ENCODE measurements at regions not wholly inside any gene's neighbourhood (a gene's known extent, or its start where the extent isn't known, plus 50 kb on each side); places are given as distances from the start of the nearest gene placed in this dataset.

DNA sequence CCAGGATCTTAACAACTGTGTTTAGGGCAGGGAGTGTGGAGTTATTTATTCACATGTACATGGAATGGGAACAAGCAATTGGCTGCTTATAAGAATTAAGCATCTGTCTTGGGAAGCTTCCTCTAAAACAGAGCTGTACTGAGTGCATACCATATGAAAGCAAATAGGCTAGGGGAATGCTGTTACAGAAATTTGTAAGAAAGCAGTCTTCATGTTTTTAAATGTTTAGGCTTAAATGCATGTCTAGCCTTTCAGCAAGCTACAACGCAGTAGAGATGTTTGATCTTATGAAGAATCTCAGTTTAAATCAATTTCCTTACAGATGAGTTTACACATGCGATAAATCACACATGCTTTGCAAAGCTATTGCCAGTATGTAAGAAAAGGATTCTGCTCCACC, 123.1 kb upstream of the MID1 start:
- H2AFZ ChIP-seq (ENCODE audit: low read depth, low read length), result no peak overlapping the region
- no peak overlapping the region for H3K27ac ChIP-seq (ENCODE audit: insufficient read depth, low read depth, low read length)
- no peak overlapping the region for H3K9ac ChIP-seq (replicated peaks; ENCODE audit: extremely low read depth, insufficient read depth, low read length)
- FAIRE-seq (no peak), DNase-seq (ENCODE audit: low read depth, low spot score) (no peak)
- no peaks in the 10 kb centered on the region for H3K9me3 ChIP-seq (replicated peaks; ENCODE audit: control insufficient read depth, insufficient read depth, low read length)
- H3K4me3 ChIP-seq (replicated peaks in 1 of 3; ENCODE audit: insufficient read depth in 1 of 3, low read depth in 1 of 3, low read length in 3 of 3), result no peak overlapping the region
- H4K20me1 ChIP-seq (replicated peaks; ENCODE audit: control insufficient read depth, extremely low read depth, insufficient read depth, low read length), result no peaks in the 10 kb centered on the region
- CTCF ChIA-PET, result no interaction called here
- no TSS peak for BruUV-seq (replicated peaks)
- no peak overlapping the region for H3K4me2 ChIP-seq (ENCODE audit: insufficient read depth, low read length)
- no peak for TF ChIP-seq JUN (IDR thresholded peaks at IDR 0.05; ENCODE audit: borderline replicate concordance, insufficient read depth, insufficient read length, low read depth)
- no peak for TF ChIP-seq GATA2 (IDR thresholded peaks at IDR 0.05; ENCODE audit: insufficient read depth, insufficient read length, low read depth, low read length)
- no peak for TF ChIP-seq FOS (IDR thresholded peaks at IDR 0.05; ENCODE audit: borderline replicate concordance, insufficient read depth, low read length)
- TF ChIP-seq POLR2A (IDR thresholded peaks at IDR 0.05; ENCODE audit: low read depth, low read length), result no peak
- no peak for TF ChIP-seq MYC (IDR thresholded peaks at IDR 0.05; ENCODE audit: low read depth, low read length)
- no peak for TF ChIP-seq EZH2 (IDR thresholded peaks at IDR 0.05; ENCODE audit: borderline replicate concordance, low read depth, low read length, severe bottlenecking)
- no peak for TF ChIP-seq POLR2AphosphoS5 (IDR thresholded peaks at IDR 0.05; ENCODE audit: insufficient read depth, low read depth, low read length)
- TF ChIP-seq, protein P1, sequence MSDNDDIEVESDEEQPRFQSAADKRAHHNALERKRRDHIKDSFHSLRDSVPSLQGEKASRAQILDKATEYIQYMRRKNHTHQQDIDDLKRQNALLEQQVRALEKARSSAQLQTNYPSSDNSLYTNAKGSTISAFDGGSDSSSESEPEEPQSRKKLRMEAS (IDR thresholded peaks at IDR 0.05; ENCODE audit: insufficient read depth, insufficient read length), result no peak
- TF ChIP-seq, protein P2, sequence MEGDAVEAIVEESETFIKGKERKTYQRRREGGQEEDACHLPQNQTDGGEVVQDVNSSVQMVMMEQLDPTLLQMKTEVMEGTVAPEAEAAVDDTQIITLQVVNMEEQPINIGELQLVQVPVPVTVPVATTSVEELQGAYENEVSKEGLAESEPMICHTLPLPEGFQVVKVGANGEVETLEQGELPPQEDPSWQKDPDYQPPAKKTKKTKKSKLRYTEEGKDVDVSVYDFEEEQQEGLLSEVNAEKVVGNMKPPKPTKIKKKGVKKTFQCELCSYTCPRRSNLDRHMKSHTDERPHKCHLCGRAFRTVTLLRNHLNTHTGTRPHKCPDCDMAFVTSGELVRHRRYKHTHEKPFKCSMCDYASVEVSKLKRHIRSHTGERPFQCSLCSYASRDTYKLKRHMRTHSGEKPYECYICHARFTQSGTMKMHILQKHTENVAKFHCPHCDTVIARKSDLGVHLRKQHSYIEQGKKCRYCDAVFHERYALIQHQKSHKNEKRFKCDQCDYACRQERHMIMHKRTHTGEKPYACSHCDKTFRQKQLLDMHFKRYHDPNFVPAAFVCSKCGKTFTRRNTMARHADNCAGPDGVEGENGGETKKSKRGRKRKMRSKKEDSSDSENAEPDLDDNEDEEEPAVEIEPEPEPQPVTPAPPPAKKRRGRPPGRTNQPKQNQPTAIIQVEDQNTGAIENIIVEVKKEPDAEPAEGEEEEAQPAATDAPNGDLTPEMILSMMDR (IDR thresholded peaks at IDR 0.05; ENCODE audit: extremely low read depth in 1 of 2, insufficient read depth in 1 of 2, low read depth in 1 of 2, low read length in 2 of 2), result no peak
- no peaks in the 10 kb centered on the region for H3K4me1 ChIP-seq (ENCODE audit: control insufficient read depth, extremely low read depth, insufficient read depth, low read length)
- H3K36me3 ChIP-seq (ENCODE audit: control insufficient read depth in 2 of 2, extremely low read depth in 1 of 2, insufficient read depth in 2 of 2, low read length in 2 of 2), result no peaks in the 10 kb centered on the region
- dilution Hi-C loops (cut with MboI; ENCODE audit: extremely low pct_ligation_motif_present, low sequenced_read_pairs) (no loop called here), intact Hi-C loops (cut with micrococcal nuclease) (no loop called here)
- H3K9me1 ChIP-seq (replicated peaks; ENCODE audit: control insufficient read depth, extremely low read depth, insufficient read depth, low read length), result no peaks in the 10 kb centered on the region
- no peaks in the 10 kb centered on the region for H3K27me3 ChIP-seq (ENCODE audit: control insufficient read depth in 2 of 2, insufficient read depth in 2 of 2, low read length in 2 of 2)
- POLR2A ChIA-PET, result no interaction called here
- H3K79me2 ChIP-seq (ENCODE audit: control insufficient read depth, insufficient read depth, low read length), result no peaks in the 10 kb centered on the region

Measured in endothelial cell of umbilical vein (primary cell).